ENCODE measurements at regions not wholly inside any gene's neighbourhood (a gene's known extent, or its start where the extent isn't known, plus 50 kb on each side); places are given as distances from the start of the nearest gene placed in this dataset.
"Not testable (repeated sequence)": the region's sequence is repeated elsewhere in the genome, so short reads cannot be mapped to it uniquely, and the experiment has no call there.

- no peak for TF ChIP-seq ZNF274 (IDR thresholded peaks at IDR 0.05; ENCODE audit: low read depth, low read length)
- no peak overlapping the region; the same call in 1 of the 2 replicates for H3K4me3 ChIP-seq (ENCODE audit: low read length)
Observed at GRCh38 chr6:150690681-150691080, 91.0 kb downstream of the PLEKHG1 start.

GRCh38 chr6:150691463-150691862, 91.8 kb downstream of the PLEKHG1 start:
- no peak overlapping the region for H3K4me3 ChIP-seq (ENCODE audit: low read length)
- no peak for TF ChIP-seq ZNF274 (IDR thresholded peaks at IDR 0.05; ENCODE audit: low read depth, low read length)

- no peak overlapping the region for H3K4me3 ChIP-seq (ENCODE audit: low read length)
- TF ChIP-seq ZNF274 (IDR thresholded peaks at IDR 0.05; ENCODE audit: low read depth, low read length), result no peak
Observed at GRCh38 chr6:150692604-150693003, 92.9 kb downstream of the PLEKHG1 start.

GRCh38 chr6:150694889-150695288, 95.2 kb downstream of the PLEKHG1 start:
- TF ChIP-seq ZNF274 (IDR thresholded peaks at IDR 0.05; ENCODE audit: low read depth, low read length), result no peak
- no peak overlapping the region for H3K4me3 ChIP-seq (ENCODE audit: low read length)

GRCh38 chr6:150695652-150696051, 96.0 kb downstream of the PLEKHG1 start:
- no peak for TF ChIP-seq ZNF274 (IDR thresholded peaks at IDR 0.05; ENCODE audit: low read depth, low read length)
- H3K4me3 ChIP-seq (ENCODE audit: low read length), result no peak overlapping the region

- no peak overlapping the region for H3K4me3 ChIP-seq (ENCODE audit: low read length)
- TF ChIP-seq ZNF274 (IDR thresholded peaks at IDR 0.05; ENCODE audit: low read depth, low read length), result no peak
Observed at GRCh38 chr6:150696190-150696589, 96.5 kb downstream of the PLEKHG1 start.

- not testable (repeated sequence) for H3K4me3 ChIP-seq (ENCODE audit: low read length)
Observed at GRCh38 chr6:150696918-150697317, 97.2 kb downstream of the PLEKHG1 start.

- TF ChIP-seq ZNF274 (IDR thresholded peaks at IDR 0.05; ENCODE audit: low read depth, low read length), result no peak
- H3K4me3 ChIP-seq (ENCODE audit: low read length), result no peak overlapping the region
Observed at GRCh38 chr6:150697515-150697914, 97.8 kb downstream of the PLEKHG1 start.

- no peak overlapping the region for H3K4me3 ChIP-seq (ENCODE audit: low read length)
- TF ChIP-seq ZNF274 (IDR thresholded peaks at IDR 0.05; ENCODE audit: low read depth, low read length), result no peak
Observed at GRCh38 chr6:150698391-150698790, 98.7 kb downstream of the PLEKHG1 start.

GRCh38 chr6:150702675-150703074, 103.0 kb downstream of the PLEKHG1 start:
- no peak for TF ChIP-seq ZNF274 (IDR thresholded peaks at IDR 0.05; ENCODE audit: low read depth, low read length)

GRCh38 chr6:150704447-150705192, 104.9 kb downstream of the PLEKHG1 start:
- H3K4me3 ChIP-seq (ENCODE audit: low read length), result no peak overlapping the region
- no peak for TF ChIP-seq ZNF274 (IDR thresholded peaks at IDR 0.05; ENCODE audit: low read depth, low read length)

More at GRCh38 chr6:150702675-150703074, 103.0 kb downstream of the PLEKHG1 start:
- no peak overlapping the region for H3K4me3 ChIP-seq (ENCODE audit: low read length)

GRCh38 chr6:150705392-150705791, 105.7 kb downstream of the PLEKHG1 start:
- TF ChIP-seq ZNF274 (IDR thresholded peaks at IDR 0.05; ENCODE audit: low read depth, low read length), result no peak
- no peak overlapping the region for H3K4me3 ChIP-seq (ENCODE audit: low read length)

- no peak for TF ChIP-seq ZNF274 (IDR thresholded peaks at IDR 0.05; ENCODE audit: low read depth, low read length)
Observed at GRCh38 chr6:150710236-150710635, 110.6 kb downstream of the PLEKHG1 start.

GRCh38 chr6:150711061-150711460, 111.4 kb downstream of the PLEKHG1 start:
- TF ChIP-seq ZNF274 (IDR thresholded peaks at IDR 0.05; ENCODE audit: low read depth, low read length), result no peak
- no peak overlapping the region for H3K4me3 ChIP-seq (ENCODE audit: low read length)

More at GRCh38 chr6:150710236-150710635, 110.6 kb downstream of the PLEKHG1 start:
- H3K4me3 ChIP-seq (ENCODE audit: low read length), result no peak overlapping the region

GRCh38 chr6:150711584-150712504, 112.2 kb downstream of the PLEKHG1 start:
- H3K4me3 ChIP-seq (ENCODE audit: low read length), result no peak overlapping the region
- no peak for TF ChIP-seq ZNF274 (IDR thresholded peaks at IDR 0.05; ENCODE audit: low read depth, low read length)

Measured in GM08714 (cell line).